HepG2 (cell line): ENCODE measurements at regions not wholly inside any gene's neighbourhood (a gene's known extent, or its start where the extent isn't known, plus 50 kb on each side); places are given as distances from the start of the nearest gene placed in this dataset.

Experiments
- ATRX ChIP-seq: sonication (generic); formaldehyde crosslinking; IDR thresholded peaks from 2 replicates; pipeline ENCODE4 v1.4.0; 2020; ENCODE audit warnings: missing genetic modification reagents, borderline replicate concordance
- BRCA1 ChIP-seq: sonication (generic); formaldehyde crosslinking; IDR thresholded peaks from 2 replicates; pipeline ENCODE4 v1.4.0; 2020; ENCODE audit warnings: missing genetic modification reagents
- CENPT ChIP-seq: sonication (generic); formaldehyde crosslinking; IDR thresholded peaks from 2 replicates; pipeline ENCODE4 v1.8.0; 2022; ENCODE audit warnings: low read depth, mild to moderate bottlenecking, moderate library complexity, missing genetic modification reagents
- FOXA3 ChIP-seq: IDR thresholded peaks from 2 replicates; pipeline ENCODE4 v1.6.1; 2016; ENCODE audit warnings: missing genetic modification reagents, missing compliant biosample characterization
- FOXK2 ChIP-seq: fragments of 450-650 bp; IDR thresholded peaks from 2 replicates; pipeline ENCODE4 v1.6.1; 2016
- GPN1 ChIP-seq: sonication (generic); formaldehyde crosslinking; IDR thresholded peaks from 2 replicates; pipeline ENCODE4 v1.5.1; 2020; ENCODE audit warnings: missing genetic modification reagents, borderline replicate concordance
- KLF11 ChIP-seq: IDR thresholded peaks from 2 replicates; pipeline ENCODE4 v1.6.1; 2016; ENCODE audit warnings: missing compliant biosample characterization
- MTF2 ChIP-seq: sonication (generic); formaldehyde crosslinking; IDR thresholded peaks from 2 replicates; pipeline ENCODE4 v1.5.0; 2020; ENCODE audit warnings: missing genetic modification reagents, borderline replicate concordance
- MYNN ChIP-seq: sonication (generic); formaldehyde crosslinking; IDR thresholded peaks from 2 replicates; pipeline ENCODE4 v1.4.0; 2020; ENCODE audit warnings: mild to moderate bottlenecking, low read depth, missing genetic modification reagents
- TBX2 ChIP-seq: sonication (generic); formaldehyde crosslinking; IDR thresholded peaks from 2 replicates; pipeline ENCODE4 v1.5.0; 2020; ENCODE audit warnings: missing genetic modification reagents, mild to moderate bottlenecking, borderline replicate concordance
- TCF7 ChIP-seq: sonication (generic); IDR thresholded peaks from 2 replicates; pipeline ENCODE4 v1.6.1; 2016; ENCODE audit warnings: antibody characterized with exemption, low read depth
- TOPORS ChIP-seq: sonication (generic); formaldehyde crosslinking; IDR thresholded peaks from 2 replicates; pipeline ENCODE4 v1.8.0; 2023; ENCODE audit warnings: mild to moderate bottlenecking, missing genetic modification reagents
- ZFP90 ChIP-seq: sonication (generic); formaldehyde crosslinking; IDR thresholded peaks from 2 replicates; pipeline ENCODE4 v1.8.0; 2022; ENCODE audit warnings: missing genetic modification reagents, mild to moderate bottlenecking, inconsistent platforms, borderline replicate concordance
- ZNF136 ChIP-seq: sonication (generic); formaldehyde crosslinking; IDR thresholded peaks from 2 replicates; pipeline ENCODE4 v1.8.1; 2022; ENCODE audit warnings: low read depth, mild to moderate bottlenecking, moderate library complexity, missing genetic modification reagents
- ZNF160 ChIP-seq: sonication (generic); formaldehyde crosslinking; IDR thresholded peaks from 2 replicates; pipeline ENCODE4 v1.8.0; 2022; ENCODE audit warnings: mild to moderate bottlenecking, inconsistent platforms, missing genetic modification reagents
- ZNF460 ChIP-seq: sonication (generic); formaldehyde crosslinking; IDR thresholded peaks from 2 replicates; pipeline ENCODE4 v1.5.1; 2020; ENCODE audit warnings: missing genetic modification reagents, mild to moderate bottlenecking, borderline replicate concordance
- ZNF589 ChIP-seq: sonication (generic); formaldehyde crosslinking; conservative IDR thresholded peaks from 2 replicates; pipeline ENCODE4 v1.8.0; 2022; ENCODE audit warnings: mild to moderate bottlenecking, moderate library complexity, missing genetic modification reagents
- ZNF644 ChIP-seq: IDR thresholded peaks from 2 replicates; pipeline ENCODE4 v1.6.1; 2016; ENCODE audit warnings: low read depth
- ZNF709 ChIP-seq: sonication (generic); formaldehyde crosslinking; IDR thresholded peaks from 2 replicates; pipeline ENCODE4 v1.5.0; 2020; ENCODE audit warnings: mild to moderate bottlenecking, missing genetic modification reagents
- ZNF766 ChIP-seq: sonication (generic); formaldehyde crosslinking; IDR thresholded peaks from 2 replicates; pipeline ENCODE4 v1.5.0; 2020; ENCODE audit warnings: missing genetic modification reagents, borderline replicate concordance
- TF ChIP-seq, protein P1 (sequence below): sonication (generic); formaldehyde crosslinking; conservative IDR thresholded peaks from 2 replicates; pipeline ENCODE4 v1.4.0; 2020; ENCODE audit warnings: mild to moderate bottlenecking, missing genetic modification reagents, moderate library complexity
- TF ChIP-seq, protein P2 (sequence below): sonication (generic); formaldehyde crosslinking; IDR thresholded peaks from 2 replicates; pipeline ENCODE4 v1.8.0; 2022; ENCODE audit warnings: low read depth, missing genetic modification reagents
- TF ChIP-seq, protein P3 (sequence below): IDR thresholded peaks from 2 replicates; pipeline ENCODE4 v1.6.1; 2012; ENCODE audit warnings: low read depth, low read length, improper control_type of control experiment
- TF ChIP-seq, protein P4 (sequence below): sonication (generic); formaldehyde crosslinking; IDR thresholded peaks from 2 replicates; pipeline ENCODE4 v1.8.0; 2023; ENCODE audit warnings: mild to moderate bottlenecking, missing genetic modification reagents

DNA sequence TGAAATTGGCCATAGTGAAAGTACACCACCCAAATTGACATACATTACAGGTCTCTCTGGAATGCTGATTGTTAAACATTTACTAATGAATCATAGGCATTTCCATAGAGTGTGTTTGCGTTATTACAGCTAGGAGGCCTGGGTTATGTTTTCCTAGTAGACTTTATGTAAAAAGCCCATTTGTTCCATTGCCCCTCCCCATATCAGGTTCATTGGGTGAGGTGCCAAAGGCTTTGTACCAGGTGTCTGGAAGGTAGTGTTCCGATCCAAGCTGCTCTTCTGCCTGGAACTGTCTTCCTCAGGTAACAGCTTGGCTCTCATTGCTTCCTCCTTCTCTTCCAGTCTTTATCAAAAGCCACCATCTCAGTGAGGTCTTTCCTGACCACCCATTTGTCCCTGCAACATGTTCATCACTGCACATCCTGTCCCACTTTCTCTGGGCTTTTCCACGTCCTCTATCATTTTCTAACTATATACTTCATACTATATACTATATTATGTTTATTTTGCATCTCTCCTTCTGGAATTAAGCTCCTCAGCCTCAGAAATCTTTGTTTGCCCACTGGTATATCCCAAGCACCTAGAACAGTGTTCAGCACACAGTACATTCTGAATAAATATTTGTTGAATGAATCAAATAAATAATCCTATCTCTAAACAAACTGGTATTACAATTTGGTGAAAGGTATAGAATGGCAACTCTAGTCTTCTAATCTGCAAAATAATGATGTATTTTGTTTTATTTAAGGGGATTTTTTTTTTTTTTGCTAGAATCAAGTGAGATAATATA lies 252.3 kb downstream of the KTN1 start (continued):
- TF ChIP-seq, protein P1, sequence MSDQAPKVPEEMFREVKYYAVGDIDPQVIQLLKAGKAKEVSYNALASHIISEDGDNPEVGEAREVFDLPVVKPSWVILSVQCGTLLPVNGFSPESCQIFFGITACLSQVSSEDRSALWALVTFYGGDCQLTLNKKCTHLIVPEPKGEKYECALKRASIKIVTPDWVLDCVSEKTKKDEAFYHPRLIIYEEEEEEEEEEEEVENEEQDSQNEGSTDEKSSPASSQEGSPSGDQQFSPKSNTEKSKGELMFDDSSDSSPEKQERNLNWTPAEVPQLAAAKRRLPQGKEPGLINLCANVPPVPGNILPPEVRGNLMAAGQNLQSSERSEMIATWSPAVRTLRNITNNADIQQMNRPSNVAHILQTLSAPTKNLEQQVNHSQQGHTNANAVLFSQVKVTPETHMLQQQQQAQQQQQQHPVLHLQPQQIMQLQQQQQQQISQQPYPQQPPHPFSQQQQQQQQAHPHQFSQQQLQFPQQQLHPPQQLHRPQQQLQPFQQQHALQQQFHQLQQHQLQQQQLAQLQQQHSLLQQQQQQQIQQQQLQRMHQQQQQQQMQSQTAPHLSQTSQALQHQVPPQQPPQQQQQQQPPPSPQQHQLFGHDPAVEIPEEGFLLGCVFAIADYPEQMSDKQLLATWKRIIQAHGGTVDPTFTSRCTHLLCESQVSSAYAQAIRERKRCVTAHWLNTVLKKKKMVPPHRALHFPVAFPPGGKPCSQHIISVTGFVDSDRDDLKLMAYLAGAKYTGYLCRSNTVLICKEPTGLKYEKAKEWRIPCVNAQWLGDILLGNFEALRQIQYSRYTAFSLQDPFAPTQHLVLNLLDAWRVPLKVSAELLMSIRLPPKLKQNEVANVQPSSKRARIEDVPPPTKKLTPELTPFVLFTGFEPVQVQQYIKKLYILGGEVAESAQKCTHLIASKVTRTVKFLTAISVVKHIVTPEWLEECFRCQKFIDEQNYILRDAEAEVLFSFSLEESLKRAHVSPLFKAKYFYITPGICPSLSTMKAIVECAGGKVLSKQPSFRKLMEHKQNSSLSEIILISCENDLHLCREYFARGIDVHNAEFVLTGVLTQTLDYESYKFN, result 0 out of 2 replicates have a peak, but pooled peaks have one; percentile 12
- TF ChIP-seq, protein P2, sequence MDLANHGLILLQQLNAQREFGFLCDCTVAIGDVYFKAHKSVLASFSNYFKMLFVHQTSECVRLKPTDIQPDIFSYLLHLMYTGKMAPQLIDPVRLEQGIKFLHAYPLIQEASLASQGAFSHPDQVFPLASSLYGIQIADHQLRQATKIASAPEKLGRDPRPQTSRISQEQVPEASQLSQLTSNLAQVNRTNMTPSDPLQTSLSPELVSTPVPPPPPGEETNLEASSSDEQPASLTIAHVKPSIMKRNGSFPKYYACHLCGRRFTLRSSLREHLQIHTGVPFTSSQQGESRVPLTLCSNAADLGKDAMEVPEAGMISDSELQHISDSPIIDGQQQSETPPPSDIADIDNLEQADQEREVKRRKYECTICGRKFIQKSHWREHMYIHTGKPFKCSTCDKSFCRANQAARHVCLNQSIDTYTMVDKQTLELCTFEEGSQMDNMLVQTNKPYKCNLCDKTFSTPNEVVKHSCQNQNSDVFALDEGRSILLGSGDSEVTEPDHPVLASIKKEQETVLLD, result no peak
- TF ChIP-seq ZNF709, result no peak
- TF ChIP-seq ATRX (CRISPR knock-in tag), result no peak
- TF ChIP-seq ZNF589 (CRISPR knock-in tag), result no peak
- TF ChIP-seq ZNF766 (CRISPR knock-in tag), result no peak
- no peak for TF ChIP-seq CENPT (CRISPR knock-in tag)
- TF ChIP-seq ZNF136 (CRISPR knock-in tag), result no peak
- no peak for TF ChIP-seq KLF11 (CRISPR knock-in tag)
- no peak for TF ChIP-seq ZNF160 (CRISPR knock-in tag)
- TF ChIP-seq GPN1, result no peak
- no peak for TF ChIP-seq TCF7
- no peak for TF ChIP-seq MYNN (CRISPR knock-in tag)
- TF ChIP-seq FOXK2, result no peak
- TF ChIP-seq, protein P3, sequence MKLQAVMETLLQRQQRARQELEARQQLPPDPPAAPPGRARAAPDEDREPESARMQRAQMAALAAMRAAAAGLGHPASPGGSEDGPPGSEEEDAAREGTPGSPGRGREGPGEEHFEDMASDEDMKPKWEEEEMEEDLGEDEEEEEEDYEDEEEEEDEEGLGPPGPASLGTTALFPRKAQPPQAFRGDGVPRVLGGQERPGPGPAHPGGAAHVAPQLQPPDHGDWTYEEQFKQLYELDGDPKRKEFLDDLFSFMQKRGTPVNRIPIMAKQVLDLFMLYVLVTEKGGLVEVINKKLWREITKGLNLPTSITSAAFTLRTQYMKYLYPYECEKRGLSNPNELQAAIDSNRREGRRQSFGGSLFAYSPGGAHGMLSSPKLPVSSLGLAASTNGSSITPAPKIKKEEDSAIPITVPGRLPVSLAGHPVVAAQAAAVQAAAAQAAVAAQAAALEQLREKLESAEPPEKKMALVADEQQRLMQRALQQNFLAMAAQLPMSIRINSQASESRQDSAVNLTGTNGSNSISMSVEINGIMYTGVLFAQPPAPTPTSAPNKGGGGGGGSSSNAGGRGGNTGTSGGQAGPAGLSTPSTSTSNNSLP, result peak; percentile 65
- TF ChIP-seq TOPORS (CRISPR knock-in tag), result no peak
- TF ChIP-seq, protein P4, sequence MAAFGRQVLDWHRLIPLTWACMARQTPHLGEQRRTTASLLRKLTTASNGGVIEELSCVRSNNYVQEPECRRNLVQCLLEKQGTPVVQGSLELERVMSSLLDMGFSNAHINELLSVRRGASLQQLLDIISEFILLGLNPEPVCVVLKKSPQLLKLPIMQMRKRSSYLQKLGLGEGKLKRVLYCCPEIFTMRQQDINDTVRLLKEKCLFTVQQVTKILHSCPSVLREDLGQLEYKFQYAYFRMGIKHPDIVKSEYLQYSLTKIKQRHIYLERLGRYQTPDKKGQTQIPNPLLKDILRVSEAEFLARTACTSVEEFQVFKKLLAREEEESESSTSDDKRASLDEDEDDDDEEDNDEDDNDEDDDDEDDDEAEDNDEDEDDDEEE, result no peak
- no peak for TF ChIP-seq ZFP90
- TF ChIP-seq ZNF644 (CRISPR knock-in tag), result peak; percentile 62; the same call in 1 of the 2 replicates
- no peak for TF ChIP-seq BRCA1 (CRISPR knock-in tag)
- 0 out of 2 replicates have a peak, but pooled peaks have one; percentile 21 for TF ChIP-seq TBX2 (CRISPR knock-in tag)
- no peak for TF ChIP-seq ZNF460
- no peak for TF ChIP-seq MTF2
- TF ChIP-seq FOXA3 (CRISPR knock-in tag), result 0 out of 2 replicates have a peak, but pooled peaks have one; percentile 16
